Upper lobe of left lung (tissue), 4 donors: ENCODE measurements at regions not wholly inside any gene's neighbourhood (a gene's known extent, or its start where the extent isn't known, plus 50 kb on each side); places are given as distances from the start of the nearest gene placed in this dataset.

Source experiments
- CTCF ChIP-seq, 6 experiments: fragments of 450-650 bp in 4 of 6; fragments of 200-600 bp in 2 of 6; sonication (generic) in 2 of 6; IDR thresholded peaks; one replicate each; pipeline ENCODE4 v1.5.1; 2016 to 2019; ENCODE audit warnings: antibody characterized with exemption in 6 of 6
- POLR2AphosphoS5 ChIP-seq, 2 donors: sonication (generic); formaldehyde crosslinking; IDR thresholded peaks; one replicate each; pipeline ENCODE4 v1.5.1; 2017; ENCODE audit warnings: antibody characterized with exemption in 2 of 2

DNA sequence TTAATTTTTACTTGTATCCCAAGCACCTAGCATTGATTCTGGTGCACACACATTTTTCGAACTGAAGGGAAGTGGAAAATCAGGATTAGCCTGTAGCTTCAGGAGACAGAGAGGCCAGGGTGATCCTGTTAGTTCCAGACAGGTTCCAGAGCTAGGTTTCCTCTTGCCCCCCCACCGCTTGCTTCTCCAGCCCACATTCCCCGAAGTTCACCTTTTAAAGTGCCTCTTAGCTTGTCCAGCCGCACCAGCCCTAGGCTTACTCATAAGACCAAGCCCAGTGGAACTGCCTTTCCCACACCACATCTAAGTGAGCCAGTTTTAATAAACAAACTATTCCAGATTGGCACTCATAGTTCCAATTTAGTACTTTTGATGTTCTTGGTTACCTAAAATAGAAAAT lies 898.6 kb upstream of the KLHL29 start:
- TF ChIP-seq CTCF (IDR thresholded peaks at IDR 0.05) (no peak), POLR2AphosphoS5 (IDR thresholded peaks at IDR 0.05) (no peak)
